ENCODE measurements at regions not wholly inside any gene's neighbourhood (a gene's known extent, or its start where the extent isn't known, plus 50 kb on each side); places are given as distances from the start of the nearest gene placed in this dataset.

GRCh38 chr3:180092889-180093288, 56.2 kb upstream of the PEX5L start:
- CTCF ChIA-PET: interaction anchor here (1.3 kb wide), 1 partner anchor 15 kb away, joined by 3 read pairs; no protein-coding TSS in a partner anchor
- DNase-seq (ENCODE audit: extremely low spot score): no peak
- no peak for TF ChIP-seq CTCF (IDR thresholded peaks at IDR 0.05; ENCODE audit: control extremely low read depth, extremely low read depth, low read depth, missing control alignments)
- POLR2A ChIA-PET: no interaction called here

- DNase-seq (ENCODE audit: extremely low spot score): no peak
- ChIA-PET POLR2A (no interaction called here), CTCF (no interaction called here)
- TF ChIP-seq CTCF (IDR thresholded peaks at IDR 0.05; ENCODE audit: control extremely low read depth, extremely low read depth, low read depth, missing control alignments): no peak
Measured at GRCh38 chr3:180093535-180093934, 56.8 kb upstream of the PEX5L start.

GRCh38 chr3:180097626-180098025, 60.9 kb upstream of the PEX5L start:
- no peak for TF ChIP-seq CTCF (IDR thresholded peaks at IDR 0.05; ENCODE audit: control extremely low read depth, extremely low read depth, low read depth, missing control alignments)
- CTCF ChIA-PET: interaction anchor here (1.2 to 1.3 kb wide), 3 partner anchors 11 to 422 kb away, joined by 3 read pairs; no protein-coding TSS in a partner anchor
- no peak for DNase-seq (ENCODE audit: extremely low spot score)
- POLR2A ChIA-PET: no interaction called here

GRCh38 chr3:180102134-180102533, 65.4 kb upstream of the PEX5L start:
- POLR2A ChIA-PET: no interaction called here
- no peak for DNase-seq (ENCODE audit: extremely low spot score)
- no peak for TF ChIP-seq CTCF (IDR thresholded peaks at IDR 0.05; ENCODE audit: control extremely low read depth, extremely low read depth, low read depth, missing control alignments)
- CTCF ChIA-PET: no interaction called here

GRCh38 chr3:180102604-180103003, 65.9 kb upstream of the PEX5L start:
- CTCF ChIA-PET: no interaction called here
- no peak for TF ChIP-seq CTCF (IDR thresholded peaks at IDR 0.05; ENCODE audit: control extremely low read depth, extremely low read depth, low read depth, missing control alignments)
- no peak for DNase-seq (ENCODE audit: extremely low spot score)
- POLR2A ChIA-PET: no interaction called here

GRCh38 chr3:180116203-180116602, 79.5 kb upstream of the PEX5L start:
- DNase-seq (ENCODE audit: extremely low spot score): no peak
- POLR2A ChIA-PET: no interaction called here
- no peak for TF ChIP-seq CTCF (IDR thresholded peaks at IDR 0.05; ENCODE audit: control extremely low read depth, extremely low read depth, low read depth, missing control alignments)
- CTCF ChIA-PET: interaction anchor here (1.3 kb wide), 1 partner anchor 19 kb away, joined by 4 read pairs; no protein-coding TSS in a partner anchor

- ChIA-PET CTCF (interaction anchor here (0.8 to 1.3 kb wide), 2 partner anchors 9 to 18 kb away, joined by 3 to 4 read pairs; no protein-coding TSS in a partner anchor), POLR2A (no interaction called here)
- no peak for DNase-seq (ENCODE audit: extremely low spot score)
- TF ChIP-seq CTCF (IDR thresholded peaks at IDR 0.05; ENCODE audit: control extremely low read depth, extremely low read depth, low read depth, missing control alignments): no peak
Measured at GRCh38 chr3:180116658-180117057, 79.9 kb upstream of the PEX5L start.

Data from GM10248 (cell line).